Suprapubic skin (tissue), 3 donors: ENCODE measurements at regions not wholly inside any gene's neighbourhood (a gene's known extent, or its start where the extent isn't known, plus 50 kb on each side); places are given as distances from the start of the nearest gene placed in this dataset.

Experiments
- EP300 ChIP-seq: sonication (generic); formaldehyde crosslinking; IDR thresholded peaks from one replicate; pipeline ENCODE4 v1.6.1; 2017; ENCODE audit warnings: antibody characterized with exemption
- TF ChIP-seq, protein P1 (sequence below), 2 donors: fragments of 200-600 bp in 1 of 2; fragments of 450-650 bp in 1 of 2; sonication (generic) in 1 of 2; IDR thresholded peaks; one replicate each; pipeline ENCODE4 v1.5.1; 2016 to 2019; ENCODE audit warnings: antibody characterized with exemption in 2 of 2, mild to moderate bottlenecking in 1 of 2, moderate library complexity in 1 of 2

DNA sequence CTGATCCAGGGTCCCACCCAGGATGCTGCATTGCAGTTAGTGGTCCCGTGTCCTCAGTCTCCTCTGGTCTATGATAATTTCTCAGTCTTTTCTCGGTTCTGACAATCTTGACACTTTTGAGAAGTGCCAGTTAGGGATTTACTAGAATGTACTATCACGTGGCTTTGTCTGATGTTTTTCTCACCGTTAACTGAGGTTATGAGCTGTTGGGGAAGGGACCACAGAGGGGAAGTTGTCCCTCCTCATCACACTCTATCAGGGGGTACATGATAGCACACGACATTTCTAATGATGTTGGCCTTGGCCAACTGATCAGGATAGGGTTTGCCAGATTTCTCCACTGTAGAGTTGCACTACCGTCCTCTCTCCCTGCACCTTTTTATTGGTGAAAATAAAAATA, 250.9 kb upstream of the SDK2 start:
- TF ChIP-seq, protein P1, sequence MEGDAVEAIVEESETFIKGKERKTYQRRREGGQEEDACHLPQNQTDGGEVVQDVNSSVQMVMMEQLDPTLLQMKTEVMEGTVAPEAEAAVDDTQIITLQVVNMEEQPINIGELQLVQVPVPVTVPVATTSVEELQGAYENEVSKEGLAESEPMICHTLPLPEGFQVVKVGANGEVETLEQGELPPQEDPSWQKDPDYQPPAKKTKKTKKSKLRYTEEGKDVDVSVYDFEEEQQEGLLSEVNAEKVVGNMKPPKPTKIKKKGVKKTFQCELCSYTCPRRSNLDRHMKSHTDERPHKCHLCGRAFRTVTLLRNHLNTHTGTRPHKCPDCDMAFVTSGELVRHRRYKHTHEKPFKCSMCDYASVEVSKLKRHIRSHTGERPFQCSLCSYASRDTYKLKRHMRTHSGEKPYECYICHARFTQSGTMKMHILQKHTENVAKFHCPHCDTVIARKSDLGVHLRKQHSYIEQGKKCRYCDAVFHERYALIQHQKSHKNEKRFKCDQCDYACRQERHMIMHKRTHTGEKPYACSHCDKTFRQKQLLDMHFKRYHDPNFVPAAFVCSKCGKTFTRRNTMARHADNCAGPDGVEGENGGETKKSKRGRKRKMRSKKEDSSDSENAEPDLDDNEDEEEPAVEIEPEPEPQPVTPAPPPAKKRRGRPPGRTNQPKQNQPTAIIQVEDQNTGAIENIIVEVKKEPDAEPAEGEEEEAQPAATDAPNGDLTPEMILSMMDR (IDR thresholded peaks at IDR 0.05), result no peak
- TF ChIP-seq EP300, result no peak
